HEK293 (cell line): ENCODE measurements at regions not wholly inside any gene's neighbourhood (a gene's known extent, or its start where the extent isn't known, plus 50 kb on each side); places are given as distances from the start of the nearest gene placed in this dataset.

ENCODE experiments used
- CTCF ChIP-seq: fragments of 450-650 bp; formaldehyde crosslinking; IDR thresholded peaks from 2 replicates; pipeline ENCODE4 v1.5.1; 2016; ENCODE audit warnings: missing biosample characterization, missing genetic modification characterization
- ELK4 ChIP-seq: IDR thresholded peaks from 2 replicates; pipeline ENCODE4 v1.6.1; 2011; ENCODE audit warnings: mild to moderate bottlenecking, low read depth, low read length, borderline replicate concordance
- PRDM1 ChIP-seq: fragments of 450-650 bp; formaldehyde crosslinking; IDR thresholded peaks from 2 replicates; pipeline ENCODE4; 2016; ENCODE audit warnings: missing biosample characterization, missing genetic modification characterization
- ZBTB8A ChIP-seq: fragments of 450-650 bp; formaldehyde crosslinking; IDR thresholded peaks from 2 replicates; pipeline ENCODE4 v1.5.1; 2016; ENCODE audit warnings: missing biosample characterization, missing genetic modification characterization
- ZNF174 ChIP-seq: fragments of 450-650 bp; formaldehyde crosslinking; IDR thresholded peaks from 2 replicates; pipeline ENCODE4 v1.5.0; 2017; ENCODE audit warnings: missing biosample characterization, mild to moderate bottlenecking, missing genetic modification characterization
- ZNF19 ChIP-seq: fragments of 450-650 bp; formaldehyde crosslinking; IDR thresholded peaks from 2 replicates; pipeline ENCODE4; 2016; ENCODE audit warnings: missing biosample characterization, missing genetic modification characterization, low read depth
- ZNF23 ChIP-seq: fragments of 450-650 bp; formaldehyde crosslinking; IDR thresholded peaks from 2 replicates; pipeline ENCODE4 v1.5.1; 2016; ENCODE audit warnings: missing biosample characterization, missing genetic modification characterization, borderline replicate concordance
- ZNF530 ChIP-seq: fragments of 450-650 bp; formaldehyde crosslinking; IDR thresholded peaks from 2 replicates; pipeline ENCODE4 v1.5.1; 2016; ENCODE audit warnings: low read depth, missing biosample characterization, missing genetic modification characterization
- TF ChIP-seq, protein P1 (sequence below): fragments of 450-650 bp; formaldehyde crosslinking; IDR thresholded peaks from 2 replicates; pipeline ENCODE4 v1.5.1; 2016; ENCODE audit warnings: missing biosample characterization, missing genetic modification characterization

DNA sequence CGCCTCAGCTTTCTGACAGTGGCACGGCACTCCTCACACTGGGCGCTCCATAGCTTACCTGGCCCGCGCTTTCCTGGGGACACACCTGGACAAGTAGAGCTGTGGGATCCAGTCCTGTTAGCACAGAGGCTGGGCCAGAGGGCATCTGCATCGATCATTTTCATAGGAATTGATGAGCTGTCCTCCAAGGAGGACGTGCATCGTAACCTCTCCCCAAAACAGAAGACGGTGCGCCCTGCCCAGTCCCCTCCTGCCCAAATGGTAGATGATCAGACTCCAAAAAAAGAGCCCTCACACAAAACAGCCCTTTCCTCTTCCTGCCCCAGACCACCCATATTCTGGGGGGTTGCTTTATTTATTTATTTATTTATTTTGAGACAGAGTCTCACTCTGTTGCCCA, 161.2 kb downstream of the CTTN start:
- TF ChIP-seq CTCF (tag by site-specific recombination) (no peak), ZBTB8A (no peak), ZNF530 (tag by site-specific recombination) (no peak), PRDM1 (tag by site-specific recombination) (no peak), ZNF23 (tag by site-specific recombination) (no peak), ELK4 (no peak), ZNF174 (tag by site-specific recombination) (no peak), ZNF19 (no peak)
- TF ChIP-seq, protein P1, sequence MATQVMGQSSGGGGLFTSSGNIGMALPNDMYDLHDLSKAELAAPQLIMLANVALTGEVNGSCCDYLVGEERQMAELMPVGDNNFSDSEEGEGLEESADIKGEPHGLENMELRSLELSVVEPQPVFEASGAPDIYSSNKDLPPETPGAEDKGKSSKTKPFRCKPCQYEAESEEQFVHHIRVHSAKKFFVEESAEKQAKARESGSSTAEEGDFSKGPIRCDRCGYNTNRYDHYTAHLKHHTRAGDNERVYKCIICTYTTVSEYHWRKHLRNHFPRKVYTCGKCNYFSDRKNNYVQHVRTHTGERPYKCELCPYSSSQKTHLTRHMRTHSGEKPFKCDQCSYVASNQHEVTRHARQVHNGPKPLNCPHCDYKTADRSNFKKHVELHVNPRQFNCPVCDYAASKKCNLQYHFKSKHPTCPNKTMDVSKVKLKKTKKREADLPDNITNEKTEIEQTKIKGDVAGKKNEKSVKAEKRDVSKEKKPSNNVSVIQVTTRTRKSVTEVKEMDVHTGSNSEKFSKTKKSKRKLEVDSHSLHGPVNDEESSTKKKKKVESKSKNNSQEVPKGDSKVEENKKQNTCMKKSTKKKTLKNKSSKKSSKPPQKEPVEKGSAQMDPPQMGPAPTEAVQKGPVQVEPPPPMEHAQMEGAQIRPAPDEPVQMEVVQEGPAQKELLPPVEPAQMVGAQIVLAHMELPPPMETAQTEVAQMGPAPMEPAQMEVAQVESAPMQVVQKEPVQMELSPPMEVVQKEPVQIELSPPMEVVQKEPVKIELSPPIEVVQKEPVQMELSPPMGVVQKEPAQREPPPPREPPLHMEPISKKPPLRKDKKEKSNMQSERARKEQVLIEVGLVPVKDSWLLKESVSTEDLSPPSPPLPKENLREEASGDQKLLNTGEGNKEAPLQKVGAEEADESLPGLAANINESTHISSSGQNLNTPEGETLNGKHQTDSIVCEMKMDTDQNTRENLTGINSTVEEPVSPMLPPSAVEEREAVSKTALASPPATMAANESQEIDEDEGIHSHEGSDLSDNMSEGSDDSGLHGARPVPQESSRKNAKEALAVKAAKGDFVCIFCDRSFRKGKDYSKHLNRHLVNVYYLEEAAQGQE (tag by site-specific recombination), result no peak
